ENCODE measurements at regions not wholly inside any gene's neighbourhood (a gene's known extent, or its start where the extent isn't known, plus 50 kb on each side); places are given as distances from the start of the nearest gene placed in this dataset.

GRCh38 chr13:84433024-84433423 lies 550.8 kb upstream of the SLITRK1 start:
- TF ChIP-seq CTCF (IDR thresholded peaks at IDR 0.05; ENCODE audit: low read depth, low read length), result no peak
- DNase-seq (ENCODE audit: extremely low read depth, low read depth), result no peak

DNA sequence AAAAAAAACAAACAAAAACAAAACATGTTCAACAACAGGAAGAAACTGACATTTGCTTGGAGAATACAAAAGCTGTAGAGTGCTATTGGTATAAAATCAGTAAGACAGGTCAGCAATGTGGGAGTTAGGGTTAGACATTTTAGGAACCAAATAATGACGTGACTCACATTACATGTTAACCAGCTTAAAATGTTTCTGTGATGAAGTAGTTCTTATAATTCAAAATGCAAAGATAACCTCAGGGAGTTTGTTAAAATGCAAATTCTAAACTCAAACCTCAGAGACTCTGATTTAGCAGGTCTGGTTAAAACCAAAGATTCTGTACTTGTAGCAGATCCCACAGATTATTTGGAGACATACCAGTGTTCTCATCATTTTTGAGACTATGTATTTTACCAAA lies 549.4 kb upstream of the SLITRK1 start:
- no peak for DNase-seq (ENCODE audit: extremely low read depth, low read depth)
- TF ChIP-seq CTCF (IDR thresholded peaks at IDR 0.05; ENCODE audit: low read depth, low read length), result no peak

GRCh38 chr13:84430446-84430845 lies 548.2 kb upstream of the SLITRK1 start:
- TF ChIP-seq CTCF (IDR thresholded peaks at IDR 0.05; ENCODE audit: low read depth, low read length), result no peak
- DNase-seq (ENCODE audit: extremely low read depth, low read depth), result no peak

DNA sequence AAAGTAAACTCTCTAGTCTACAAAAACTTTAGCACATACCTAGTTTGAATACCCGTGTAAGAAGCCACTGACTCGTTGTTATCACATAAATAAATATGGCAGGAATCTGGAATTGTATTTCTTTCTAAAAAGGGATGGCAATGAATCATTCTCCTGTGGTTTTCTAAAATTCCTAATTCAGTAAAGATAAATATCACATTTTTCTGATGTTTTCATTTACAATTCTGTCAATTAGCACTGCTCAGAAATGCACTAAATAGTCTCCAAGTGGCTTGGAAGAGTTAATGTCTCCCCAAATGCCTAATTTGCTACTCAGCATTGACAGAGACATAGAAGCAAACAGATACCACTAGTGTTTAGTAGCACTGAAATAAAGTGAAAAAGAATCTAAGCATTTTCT lies 547.7 kb upstream of the SLITRK1 start:
- no peak for TF ChIP-seq CTCF (IDR thresholded peaks at IDR 0.05; ENCODE audit: low read depth, low read length)
- no peak for DNase-seq (ENCODE audit: extremely low read depth, low read depth)

- no peak for TF ChIP-seq CTCF (IDR thresholded peaks at IDR 0.05; ENCODE audit: low read depth, low read length)
- no peak for DNase-seq (ENCODE audit: extremely low read depth, low read depth)
These were observed 535.8 kb upstream of the SLITRK1 start for GRCh38 chr13:84418041-84418440.

GRCh38 chr13:84417416-84417815 lies 535.1 kb upstream of the SLITRK1 start:
- no peak for DNase-seq (ENCODE audit: extremely low read depth, low read depth)
- TF ChIP-seq CTCF (IDR thresholded peaks at IDR 0.05; ENCODE audit: low read depth, low read length), result no peak

DNA sequence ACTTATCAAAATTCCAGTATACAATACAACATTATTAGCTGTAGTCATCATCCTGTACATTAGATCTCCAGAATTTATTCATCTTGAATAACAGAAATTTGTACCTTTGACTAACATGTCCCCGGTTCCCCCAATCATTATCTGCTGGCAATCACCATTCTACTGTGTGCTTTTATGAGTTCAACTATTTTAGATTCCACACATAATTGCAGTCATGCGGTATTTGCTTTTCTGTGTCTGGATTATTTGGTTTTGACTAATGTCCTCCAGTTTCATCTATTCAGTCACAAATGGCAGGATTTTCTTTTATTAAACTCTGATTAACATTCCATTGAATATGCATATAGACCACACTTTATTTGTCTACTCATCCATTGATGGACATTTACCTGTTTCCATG lies 530.7 kb upstream of the SLITRK1 start:
- no peak for TF ChIP-seq CTCF (IDR thresholded peaks at IDR 0.05; ENCODE audit: low read depth, low read length)
- DNase-seq (ENCODE audit: extremely low read depth, low read depth), result no peak

All from AG09319 (cell line).